ENCODE measurements at regions not wholly inside any gene's neighbourhood (a gene's known extent, or its start where the extent isn't known, plus 50 kb on each side); places are given as distances from the start of the nearest gene placed in this dataset.
"Not testable (repeated sequence)": the region's sequence is repeated elsewhere in the genome, so short reads cannot be mapped to it uniquely, and the experiment has no call there.

DNA sequence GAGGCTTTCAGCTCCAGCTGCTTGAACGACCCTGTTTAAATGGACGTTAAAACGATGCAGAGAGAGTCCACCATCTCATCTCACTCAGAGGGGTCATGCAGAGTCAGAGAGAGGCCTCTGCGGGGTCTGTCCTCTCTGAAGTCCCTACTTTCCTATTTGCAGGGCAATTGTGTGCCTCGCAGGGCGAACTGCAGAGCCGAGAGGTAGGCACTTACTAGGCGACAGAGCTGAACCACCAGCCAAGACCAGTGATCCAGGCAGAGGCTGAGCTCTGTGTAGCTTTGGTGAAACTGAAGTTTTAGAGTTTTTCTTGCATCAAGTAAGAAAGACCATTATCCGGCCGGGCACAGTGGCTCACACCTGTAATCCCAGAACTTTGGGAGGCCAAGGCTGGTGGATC, 64.1 kb upstream of the CUX1 start:
- no peak overlapping the region for H2AFZ ChIP-seq
- 49 to 53% methylated on average over 8 to 10 of the region's 10 CpGs for WGBS, 2 experiments (ENCODE audit: low coverage in 1 of 2, low lambda C conversion rate in 2 of 2, missing lambda C conversion rate in 2 of 2)
- H3K9ac ChIP-seq: no peak overlapping the region
- no peaks in the 10 kb centered on the region for H3K9me2 ChIP-seq (ENCODE audit: insufficient read depth)
- H3K27me3 ChIP-seq (replicated peaks; ENCODE audit: insufficient read depth): peaks cover 66% of the 10 kb centered on the region
- H3K27ac ChIP-seq: no peak overlapping the region
- no peaks in the 10 kb centered on the region for H4K20me1 ChIP-seq (ENCODE audit: insufficient read depth)
- H3K9me3 ChIP-seq (ENCODE audit: low read depth): no peaks in the 10 kb centered on the region
- no peak overlapping the region for H3K4me2 ChIP-seq (ENCODE audit: unreplicated experiment)
- H3K4me1 ChIP-seq (ENCODE audit: insufficient read depth): no peaks in the 10 kb centered on the region
- no peak for DNase-seq
- H3F3A ChIP-seq (ENCODE audit: insufficient read depth): no peaks in the 10 kb centered on the region
- H3K79me2 ChIP-seq (ENCODE audit: insufficient read depth): no peaks in the 10 kb centered on the region
- H3K4me3 ChIP-seq: no peak overlapping the region
- in situ Hi-C loops (cut with MboI): no loop called here
- no peak for TF ChIP-seq EZH2 (IDR thresholded peaks at IDR 0.05; ENCODE audit: insufficient read depth, poor library complexity, severe bottlenecking)
- no peak for TF ChIP-seq EZH2phosphoT487 (IDR thresholded peaks at IDR 0.05; ENCODE audit: insufficient read depth, low read depth)
- no peaks in the 10 kb centered on the region for H3K36me3 ChIP-seq (ENCODE audit: low read depth)

GRCh38 chr7:101754424-101755159, 62.8 kb upstream of the CUX1 start:
- no peaks in the 10 kb centered on the region for H3K4me1 ChIP-seq (ENCODE audit: insufficient read depth)
- no peaks in the 10 kb centered on the region for H3K9me2 ChIP-seq (ENCODE audit: insufficient read depth)
- H3K27ac ChIP-seq: no peak overlapping the region
- H3F3A ChIP-seq (ENCODE audit: insufficient read depth): no peaks in the 10 kb centered on the region
- H3K79me2 ChIP-seq (ENCODE audit: insufficient read depth): no peaks in the 10 kb centered on the region
- WGBS, 2 experiments (ENCODE audit: low coverage in 1 of 2, low lambda C conversion rate in 2 of 2, missing lambda C conversion rate in 2 of 2): 1% methylated on average over 22 of the region's 22 CpGs
- H4K20me1 ChIP-seq (ENCODE audit: insufficient read depth): no peaks in the 10 kb centered on the region
- H2AFZ ChIP-seq: peak overlapping the region; percentile 52
- no peaks in the 10 kb centered on the region for H3K9me3 ChIP-seq (ENCODE audit: low read depth)
- no peaks in the 10 kb centered on the region for H3K36me3 ChIP-seq (ENCODE audit: low read depth)
- H3K27me3 ChIP-seq (replicated peaks; ENCODE audit: insufficient read depth): peaks cover 62% of the 10 kb centered on the region
- H3K4me2 ChIP-seq (ENCODE audit: unreplicated experiment): peak overlapping the region; percentile 72
- H3K4me3 ChIP-seq: peak overlapping the region; percentile 68
- TF ChIP-seq EZH2phosphoT487 (IDR thresholded peaks at IDR 0.05; ENCODE audit: insufficient read depth, low read depth): no peak
- TF ChIP-seq EZH2 (IDR thresholded peaks at IDR 0.05; ENCODE audit: insufficient read depth, poor library complexity, severe bottlenecking): peak; percentile 77
- in situ Hi-C loops (cut with MboI): no loop called here
- peak overlapping the region; percentile 37; the same call in 1 of the 2 replicates for H3K9ac ChIP-seq
- DNase-seq: peak; percentile 49

GRCh38 chr7:101757879-101758278, 59.5 kb upstream of the CUX1 start:
- Histone ChIP-seq H3K9me2 (ENCODE audit: insufficient read depth) (no peaks in the 10 kb centered on the region), H3K9ac (no peak overlapping the region), H3K79me2 (ENCODE audit: insufficient read depth) (no peaks in the 10 kb centered on the region), H3K36me3 (ENCODE audit: low read depth) (no peaks in the 10 kb centered on the region), H4K20me1 (ENCODE audit: insufficient read depth) (no peaks in the 10 kb centered on the region), H3K4me1 (ENCODE audit: insufficient read depth) (no peaks in the 10 kb centered on the region), H3K9me3 (ENCODE audit: low read depth) (no peaks in the 10 kb centered on the region), H3K27me3 (replicated peaks; ENCODE audit: insufficient read depth) (peaks cover 43% of the 10 kb centered on the region), H3K4me3 (no peak overlapping the region), H2AFZ (no peak overlapping the region), H3F3A (ENCODE audit: insufficient read depth) (no peaks in the 10 kb centered on the region), H3K27ac (no peak overlapping the region), H3K4me2 (ENCODE audit: unreplicated experiment) (no peak overlapping the region)
- in situ Hi-C loops (cut with MboI): no loop called here
- WGBS, 2 experiments (ENCODE audit: low coverage in 1 of 2, low lambda C conversion rate in 2 of 2, missing lambda C conversion rate in 2 of 2): 82 to 83% methylated on average over 7 of the region's 7 CpGs
- TF ChIP-seq EZH2phosphoT487 (IDR thresholded peaks at IDR 0.05; ENCODE audit: insufficient read depth, low read depth): no peak
- TF ChIP-seq EZH2 (IDR thresholded peaks at IDR 0.05; ENCODE audit: insufficient read depth, poor library complexity, severe bottlenecking): no peak
- DNase-seq: no peak

- H2AFZ ChIP-seq; H3K9ac ChIP-seq; H4K20me1 ChIP-seq (ENCODE audit: insufficient read depth); H3F3A ChIP-seq (ENCODE audit: insufficient read depth); H3K9me2 ChIP-seq (ENCODE audit: insufficient read depth); in situ Hi-C loops (cut with MboI); DNase-seq; H3K27ac ChIP-seq; H3K4me1 ChIP-seq (ENCODE audit: insufficient read depth); H3K4me2 ChIP-seq (ENCODE audit: unreplicated experiment); H3K36me3 ChIP-seq (ENCODE audit: low read depth); H3K9me3 ChIP-seq (ENCODE audit: low read depth); H3K4me3 ChIP-seq; H3K79me2 ChIP-seq (ENCODE audit: insufficient read depth): not testable (repeated sequence)
- peaks cover 37% of the 10 kb centered on the region for H3K27me3 ChIP-seq (replicated peaks; ENCODE audit: insufficient read depth)
- 72 to 87% methylated on average over 2 of the region's 2 CpGs for WGBS, 2 experiments (ENCODE audit: low coverage in 1 of 2, low lambda C conversion rate in 2 of 2, missing lambda C conversion rate in 2 of 2)
Measured at GRCh38 chr7:101758519-101758918, 58.9 kb upstream of the CUX1 start.

DNA sequence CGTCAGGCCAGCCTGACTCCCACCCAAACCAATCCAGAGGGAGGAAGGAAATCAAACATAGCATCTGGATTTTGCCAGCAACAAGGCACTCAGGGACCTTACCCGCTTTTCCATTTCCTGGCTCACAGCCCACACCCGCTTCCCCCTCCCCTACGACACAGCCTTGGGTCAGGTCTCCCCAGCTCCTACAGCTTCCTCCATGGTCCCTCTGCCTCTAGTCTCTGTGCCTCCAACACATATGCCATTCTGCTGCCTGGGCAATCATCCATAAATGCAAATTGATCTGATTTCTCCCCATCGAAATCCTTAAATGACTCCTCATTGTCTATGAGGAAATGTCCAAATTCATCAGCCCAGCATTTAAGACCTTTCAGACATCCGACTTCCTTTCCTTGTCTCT, 53.2 kb upstream of the CUX1 start:
- TF ChIP-seq EZH2phosphoT487 (IDR thresholded peaks at IDR 0.05; ENCODE audit: insufficient read depth, low read depth): no peak
- TF ChIP-seq EZH2 (IDR thresholded peaks at IDR 0.05; ENCODE audit: insufficient read depth, poor library complexity, severe bottlenecking): no peak
- Histone ChIP-seq H3K9ac (no peak overlapping the region), H3K9me3 (ENCODE audit: low read depth) (no peaks in the 10 kb centered on the region), H4K20me1 (ENCODE audit: insufficient read depth) (no peaks in the 10 kb centered on the region), H3K4me1 (ENCODE audit: insufficient read depth) (no peaks in the 10 kb centered on the region), H3K79me2 (ENCODE audit: insufficient read depth) (no peaks in the 10 kb centered on the region), H3K4me3 (no peak overlapping the region), H3K9me2 (ENCODE audit: insufficient read depth) (no peaks in the 10 kb centered on the region), H3F3A (ENCODE audit: insufficient read depth) (no peaks in the 10 kb centered on the region), H3K36me3 (ENCODE audit: low read depth) (no peaks in the 10 kb centered on the region), H3K27me3 (replicated peaks; ENCODE audit: insufficient read depth) (peaks cover under 1% of the 10 kb centered on the region), H2AFZ (no peak overlapping the region), H3K27ac (no peak overlapping the region), H3K4me2 (ENCODE audit: unreplicated experiment) (no peak overlapping the region)
- DNase-seq: no peak
- in situ Hi-C loops (cut with MboI): no loop called here
- 28 to 35% methylated on average over 6 of the region's 6 CpGs for WGBS, 2 experiments (ENCODE audit: low coverage in 1 of 2, low lambda C conversion rate in 2 of 2, missing lambda C conversion rate in 2 of 2)
